Muscle of arm (tissue), 1 donor: ENCODE measurements at regions not wholly inside any gene's neighbourhood (a gene's known extent, or its start where the extent isn't known, plus 50 kb on each side); places are given as distances from the start of the nearest gene placed in this dataset.
"Not testable (repeated sequence)": the region's sequence is repeated elsewhere in the genome, so short reads cannot be mapped to it uniquely, and the experiment has no call there.

Experiments used
- DNase-seq: peaks from one replicate; pipeline ENCODE4 v3.0.0-alpha.2; 2013

DNA sequence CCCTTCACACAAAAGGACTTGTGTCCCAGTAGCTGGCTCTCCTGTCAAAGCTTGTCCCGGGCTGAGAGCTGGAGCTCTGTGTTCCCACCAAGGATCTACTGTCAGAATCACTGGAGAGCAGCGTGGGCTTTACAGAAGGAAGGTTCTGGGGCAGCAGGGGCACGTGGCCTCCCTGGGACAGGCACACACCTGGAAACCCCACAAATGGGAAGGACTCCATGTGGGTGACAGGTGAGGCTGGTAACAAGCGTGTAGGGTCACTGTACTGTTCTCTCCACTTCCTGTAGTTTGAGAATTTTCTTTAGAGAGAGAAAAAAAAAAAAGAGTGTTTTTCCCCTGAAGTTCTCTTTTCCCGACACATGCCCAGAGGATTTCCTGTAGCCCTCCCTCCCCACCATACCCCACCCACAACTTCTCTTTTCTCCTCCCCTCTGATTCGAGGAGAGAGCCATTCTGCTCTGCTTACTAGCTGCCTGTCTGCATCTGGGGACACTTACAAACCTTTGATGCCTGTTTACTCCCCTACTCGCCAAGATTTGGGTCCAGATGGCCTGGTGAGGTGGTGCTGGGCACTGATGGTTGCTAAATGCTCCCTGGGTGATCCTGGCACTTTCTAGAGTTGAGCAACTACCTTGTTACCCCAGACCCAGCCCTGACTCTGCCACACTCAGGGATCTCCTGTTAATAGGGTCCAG is 84.1 kb upstream of the SIRPA start:
- DNase-seq: no peak

DNA sequence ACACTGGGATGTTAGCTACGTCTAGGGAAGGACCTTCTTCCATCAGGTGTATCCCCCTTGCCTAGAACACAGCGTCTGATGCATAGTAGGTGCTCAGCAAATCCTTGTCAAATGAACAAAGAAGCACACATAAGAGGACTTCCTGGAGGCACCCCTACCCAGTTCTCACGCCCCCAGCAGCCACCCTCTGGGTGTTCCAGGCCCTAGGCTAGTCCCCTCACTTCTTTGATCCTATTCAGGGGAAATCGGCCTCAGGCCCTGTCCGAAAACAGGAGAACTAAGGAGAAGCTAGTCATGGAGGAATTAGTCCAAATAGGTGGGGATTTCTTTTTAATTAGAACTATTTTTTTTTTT is 84.7 kb upstream of the SIRPA start:
- no peak for DNase-seq

DNA sequence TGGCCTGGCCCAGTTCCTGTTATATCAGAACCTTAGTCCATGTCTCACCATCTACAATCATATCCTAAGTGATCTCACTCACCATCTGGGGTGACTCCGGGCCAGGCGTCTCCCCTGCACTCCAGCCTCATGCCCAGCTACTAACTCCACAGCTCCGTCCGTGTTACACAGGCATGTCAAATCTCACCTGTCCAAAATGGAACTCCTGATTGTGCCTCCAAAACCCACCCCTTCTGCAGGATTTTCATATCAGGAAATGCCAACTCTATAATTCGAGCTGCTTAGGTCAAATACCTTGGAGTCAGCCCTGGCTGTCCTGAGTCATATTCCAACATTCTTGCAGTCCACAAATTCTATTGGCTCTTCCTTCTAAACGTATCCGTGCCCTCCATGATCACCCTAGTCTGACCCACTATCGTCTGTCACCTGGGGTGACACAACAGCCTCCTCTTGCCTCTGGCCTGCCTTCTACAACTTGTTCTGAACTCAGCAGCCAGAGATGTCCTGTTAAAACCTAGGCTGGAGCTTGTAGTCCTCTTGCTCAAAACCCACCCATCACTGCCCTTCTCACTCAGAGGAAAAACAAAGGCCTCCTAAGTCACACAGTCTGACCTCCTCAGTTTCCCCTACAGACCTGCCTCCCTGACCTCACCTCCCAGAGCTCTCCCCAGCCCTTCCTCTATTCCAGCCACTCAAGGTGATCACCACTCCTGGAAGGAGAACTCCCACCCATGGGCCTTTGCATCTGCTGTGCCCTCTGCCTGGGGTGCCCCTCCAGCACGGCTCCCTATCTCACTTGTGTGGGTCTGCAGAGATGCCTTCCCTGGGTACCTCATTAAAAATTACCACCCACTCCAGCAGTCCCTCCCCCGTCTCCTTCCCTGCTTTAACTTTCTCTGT is 85.3 kb upstream of the SIRPA start:
- DNase-seq: no peak

DNA sequence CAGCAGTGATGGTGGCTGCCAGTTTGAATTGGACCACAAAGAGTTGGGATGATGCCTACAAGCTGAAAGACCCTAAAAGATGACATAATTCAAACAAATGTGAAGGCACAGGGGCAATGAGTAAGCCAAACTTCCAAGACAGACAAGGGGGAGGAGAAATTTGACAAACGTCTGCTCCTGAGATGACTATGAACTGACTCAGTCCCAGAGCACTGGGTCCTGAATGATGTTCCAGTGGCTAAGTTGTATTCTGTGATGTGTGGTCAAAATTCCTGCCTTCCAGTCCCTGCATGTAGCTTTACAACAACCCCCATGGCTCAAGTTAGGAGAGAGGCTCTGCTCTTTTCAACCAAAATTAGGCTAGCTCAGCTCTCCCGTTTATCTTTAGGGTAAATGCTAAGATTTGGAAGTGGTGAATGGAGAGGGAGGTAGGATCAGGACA is 86.1 kb upstream of the SIRPA start:
- DNase-seq: no peak

DNA sequence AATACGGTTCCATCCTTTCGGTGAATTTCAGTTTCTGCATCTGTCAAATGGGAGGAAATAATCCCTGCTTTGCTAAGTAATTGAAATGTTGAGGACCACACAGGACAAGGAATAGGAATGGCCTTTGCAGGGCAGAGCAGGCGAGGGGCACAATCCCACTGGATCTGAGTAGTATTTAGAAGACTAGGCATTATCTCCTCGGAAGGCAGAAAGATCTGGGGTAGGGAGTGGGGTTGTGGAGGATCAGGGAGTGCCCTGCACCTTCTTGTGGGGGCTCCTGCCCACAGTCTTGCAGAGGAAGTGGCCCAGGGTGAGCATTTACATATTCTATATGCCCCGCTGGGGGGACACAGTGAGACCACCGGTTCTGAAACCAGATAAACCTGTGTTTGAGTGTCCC is 87.1 kb upstream of the SIRPA start:
- DNase-seq: no peak

DNA sequence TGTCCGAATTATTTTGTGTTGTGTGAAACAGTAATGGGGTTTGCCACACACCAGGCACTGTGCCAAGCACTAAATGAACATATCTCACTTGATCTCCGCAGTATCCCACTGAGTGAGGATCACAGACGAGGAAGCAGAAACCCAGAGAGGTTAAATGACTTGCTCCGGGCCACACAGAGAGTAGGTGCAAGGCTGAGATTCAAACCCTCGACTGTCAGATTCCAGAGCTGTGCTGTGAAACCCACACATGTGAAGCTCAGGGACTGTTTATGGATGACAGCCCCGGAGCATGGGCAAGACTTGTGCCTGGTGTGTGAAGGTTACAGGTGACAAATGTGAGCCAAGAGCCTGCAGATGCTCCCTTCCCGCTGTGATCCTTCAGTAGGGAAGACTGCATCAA is 87.8 kb upstream of the SIRPA start:
- DNase-seq: no peak

DNA sequence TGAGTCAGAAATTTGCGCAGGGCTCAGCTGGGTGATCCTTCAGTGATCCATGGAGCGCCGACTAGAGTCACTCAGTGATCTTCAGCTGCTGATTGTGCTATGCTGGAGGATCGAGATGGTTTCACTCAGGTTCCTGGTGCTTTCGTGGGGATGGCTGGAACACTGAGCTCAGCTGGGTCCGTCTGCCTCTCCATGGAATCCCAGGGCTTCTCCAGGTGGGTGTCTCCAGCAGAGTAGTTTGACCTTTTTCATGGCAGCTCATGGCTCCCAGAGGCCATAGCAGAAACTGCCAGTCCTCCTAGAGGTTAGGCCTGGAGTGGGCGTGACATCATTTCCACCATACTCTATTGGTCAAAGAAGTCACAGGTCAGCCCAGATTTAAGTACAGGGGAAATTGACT is 88.8 kb upstream of the SIRPA start:
- DNase-seq: no peak

DNA sequence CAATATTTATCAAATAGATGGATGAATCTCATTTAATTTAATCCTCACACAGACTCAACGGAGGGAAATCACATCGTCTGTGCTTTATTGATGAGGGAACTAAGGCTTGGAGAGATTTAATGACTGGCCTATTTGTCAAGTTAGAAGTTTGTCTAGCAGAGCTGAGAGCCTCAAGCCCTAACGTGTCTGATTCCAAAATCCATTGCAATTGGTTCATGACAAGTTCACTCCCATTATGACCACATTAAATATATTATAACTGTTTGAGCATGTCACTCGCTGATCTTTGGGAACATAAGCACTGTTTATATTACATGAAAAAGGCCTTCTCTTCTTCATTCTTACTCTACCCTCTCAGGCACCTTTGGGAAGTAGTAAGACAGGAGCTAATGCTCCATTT is 89.4 kb upstream of the SIRPA start:
- no peak for DNase-seq

DNA sequence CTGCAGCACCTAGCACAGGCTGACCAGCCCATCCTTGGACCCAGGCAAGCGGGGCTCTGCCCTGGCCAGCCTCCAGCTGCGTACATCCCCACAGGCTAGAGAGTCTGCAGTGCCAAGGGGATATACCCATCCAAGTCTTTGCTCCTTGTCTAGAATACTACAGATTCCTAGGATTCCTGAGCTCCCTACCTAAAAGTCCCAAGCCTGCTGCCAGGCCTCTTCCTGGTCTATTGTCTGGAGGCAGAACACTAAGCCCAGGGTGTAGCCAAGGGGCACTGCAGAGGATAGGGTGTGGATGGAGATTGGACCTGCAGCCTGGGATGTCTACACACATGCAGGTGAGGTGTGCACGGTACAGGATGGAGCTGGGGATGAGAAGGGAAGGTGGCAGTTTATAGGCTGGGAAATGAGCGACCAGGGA is 90.0 kb upstream of the SIRPA start:
- no peak for DNase-seq

DNA sequence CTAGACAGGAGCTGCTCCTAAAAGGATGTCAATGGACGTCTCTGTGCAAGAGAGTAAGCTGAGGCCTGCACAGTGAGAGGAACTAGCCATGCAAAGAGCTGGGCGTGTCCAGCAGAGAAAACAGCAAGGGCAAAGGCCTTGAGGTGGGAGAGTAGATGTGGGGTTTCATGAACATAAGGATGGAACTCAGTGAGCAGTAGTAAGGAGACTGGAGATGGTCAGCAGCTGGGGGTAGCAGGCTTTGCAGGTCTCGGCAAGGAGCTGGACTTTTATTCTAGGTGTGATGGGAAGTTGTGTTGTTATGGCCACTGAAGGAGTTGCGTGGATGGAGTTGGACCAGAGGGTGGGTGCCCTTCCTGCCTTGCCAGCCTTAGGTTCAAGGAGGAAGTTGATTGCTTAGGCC is 90.7 kb upstream of the SIRPA start:
- no peak for DNase-seq

DNA sequence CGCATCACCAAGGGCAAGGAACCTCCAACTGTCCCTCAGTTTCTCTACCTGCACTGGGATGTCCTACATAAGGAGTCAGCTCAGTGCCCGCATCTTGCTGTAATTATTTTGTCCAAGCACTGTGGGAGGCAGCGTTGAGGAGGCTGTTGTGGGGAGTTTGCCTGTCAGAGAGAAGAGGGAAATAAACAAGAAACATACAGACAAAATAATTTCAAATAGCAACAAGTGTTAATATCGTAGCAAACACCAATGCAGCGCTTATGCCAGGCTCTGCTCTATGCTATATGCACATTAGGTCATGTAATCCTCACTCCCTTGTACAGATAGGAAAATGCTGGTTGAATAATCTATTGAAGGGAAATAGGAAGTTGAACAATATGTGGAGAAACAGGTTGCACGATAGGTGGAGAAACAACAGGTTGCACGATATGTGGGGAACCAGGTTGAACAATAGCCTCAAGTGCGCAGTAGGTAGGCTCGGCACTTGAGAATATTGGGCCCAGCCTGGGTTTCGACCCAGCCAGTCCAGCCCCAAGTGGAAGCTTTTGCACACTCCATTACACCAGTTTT is 91.2 kb upstream of the SIRPA start:
- DNase-seq: no peak

DNA sequence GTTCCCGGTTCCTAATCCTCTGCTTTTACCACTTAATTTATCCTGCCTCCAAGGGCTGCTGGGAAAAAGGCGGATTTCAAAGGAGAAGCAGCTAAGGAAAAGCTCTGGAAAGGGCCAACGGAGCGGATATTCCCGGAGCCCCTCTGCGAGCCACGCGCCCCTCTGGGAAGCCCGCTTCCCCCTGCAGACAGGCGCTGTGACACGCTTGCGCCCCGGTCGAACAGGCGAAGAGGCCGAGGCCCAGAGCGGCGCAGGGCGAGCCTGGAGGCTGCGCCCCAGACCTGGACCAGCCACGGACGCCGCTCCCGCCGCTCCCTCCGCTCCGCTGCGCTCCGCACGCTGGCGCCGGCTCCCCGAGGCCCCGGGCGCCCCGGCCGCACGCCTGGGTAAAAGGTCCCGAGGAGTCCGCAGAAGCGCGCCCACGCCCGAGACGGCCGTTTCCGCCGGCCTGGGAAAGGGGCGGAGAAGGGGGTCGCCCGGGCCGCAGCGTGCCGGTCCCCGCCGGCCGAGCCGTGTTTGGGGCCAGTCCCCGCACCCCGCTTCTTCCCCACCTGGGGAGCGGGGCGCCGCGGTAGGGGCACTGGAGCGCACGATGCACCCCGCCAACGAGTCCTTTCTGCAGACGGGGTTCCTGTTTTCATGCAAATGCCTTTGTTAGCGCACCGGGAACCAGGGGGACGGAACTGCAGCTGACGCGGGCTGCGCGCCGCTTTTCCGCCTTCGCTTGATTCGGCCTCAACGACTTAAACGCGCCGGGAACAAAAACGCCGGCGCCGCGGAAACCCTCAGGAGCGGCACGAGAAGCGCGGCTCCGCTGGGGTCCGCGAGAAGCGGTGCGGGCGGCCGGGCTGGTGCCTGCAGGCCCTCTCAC is 91.9 kb upstream of the SIRPA start:
- DNase-seq: peak; percentile 65

DNA sequence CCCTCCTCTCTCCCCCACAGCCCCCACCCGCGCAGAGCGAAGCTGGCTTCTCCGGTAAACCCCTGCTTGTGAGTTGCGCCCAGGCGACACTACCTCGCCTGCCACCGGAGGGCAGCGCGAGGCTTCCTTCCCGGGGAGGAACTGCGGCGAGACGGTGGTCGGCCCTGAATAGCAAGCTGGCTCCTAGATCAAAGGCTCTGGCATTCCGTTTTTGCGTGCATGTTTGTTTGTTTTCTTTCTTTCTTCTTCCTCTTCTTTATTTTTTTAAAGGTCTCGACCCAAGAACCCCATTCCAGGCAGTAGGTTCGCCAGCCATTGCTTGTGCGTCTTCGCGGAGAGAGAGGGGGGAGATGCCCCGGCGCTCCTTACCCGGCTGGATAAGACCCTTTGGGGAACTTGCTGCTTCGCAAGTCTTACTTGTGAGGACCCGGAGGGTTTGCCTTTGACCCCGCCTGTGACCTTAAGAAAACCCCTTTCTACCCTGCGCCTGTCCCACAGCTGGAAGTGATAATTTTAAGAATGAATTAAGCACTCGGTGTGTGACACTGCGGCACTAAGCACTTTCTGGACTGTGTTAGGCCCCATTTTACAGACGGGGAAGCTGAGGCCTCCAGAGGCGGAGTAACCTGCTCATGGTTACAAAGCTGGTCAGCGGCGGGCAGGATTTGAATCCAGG is 92.7 kb upstream of the SIRPA start:
- peak; percentile 47 for DNase-seq

DNA sequence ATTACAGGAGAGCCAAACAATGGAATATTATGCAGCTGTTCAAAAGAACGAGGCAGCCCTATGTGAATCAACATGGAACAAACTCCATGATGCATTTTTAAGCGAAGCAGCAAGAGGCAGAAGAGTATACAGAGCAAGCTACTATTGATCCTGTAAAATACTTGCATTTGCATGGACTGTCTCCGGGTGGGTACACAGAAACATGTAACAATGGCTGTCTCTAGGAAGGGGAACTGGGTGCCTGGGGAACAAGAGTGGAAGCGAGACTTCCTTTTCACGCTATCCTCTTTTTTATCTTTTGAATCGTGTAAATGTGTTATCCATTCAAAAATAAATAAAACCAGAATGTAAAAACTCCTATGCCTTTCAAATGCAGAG is 93.3 kb upstream of the SIRPA start:
- no peak for DNase-seq

DNA sequence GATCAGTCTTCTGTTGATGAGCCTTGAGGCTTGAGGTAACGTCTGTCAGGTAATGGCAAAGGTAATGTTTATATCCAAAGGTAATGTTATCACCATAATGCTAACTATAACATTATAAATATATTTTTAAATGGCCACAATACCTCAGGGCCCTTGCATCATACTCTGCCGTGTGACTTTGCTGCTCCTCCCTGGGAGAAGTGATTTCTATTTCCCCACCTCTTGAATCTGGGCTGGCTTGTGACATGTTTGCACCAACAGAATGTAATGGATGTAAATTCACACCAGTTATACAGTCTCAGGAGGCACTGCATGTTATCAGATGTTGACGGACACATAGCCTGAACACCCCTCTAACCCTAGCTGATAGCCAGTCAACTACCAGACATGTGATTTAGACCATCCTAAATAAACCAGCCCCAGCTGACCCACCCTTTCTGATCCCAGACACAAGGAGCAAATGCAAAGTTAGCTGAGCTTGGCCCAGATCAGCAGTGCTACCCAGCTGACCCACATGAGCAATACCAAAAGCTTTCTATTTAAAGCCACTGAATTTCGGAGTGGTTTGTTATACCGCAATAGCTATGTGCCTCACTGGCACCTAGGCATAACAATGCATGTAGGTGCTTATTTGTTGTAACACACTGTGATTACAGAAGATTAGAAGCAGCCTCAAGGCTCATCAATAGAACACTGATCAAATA is 93.8 kb upstream of the SIRPA start:
- no peak for DNase-seq

DNA sequence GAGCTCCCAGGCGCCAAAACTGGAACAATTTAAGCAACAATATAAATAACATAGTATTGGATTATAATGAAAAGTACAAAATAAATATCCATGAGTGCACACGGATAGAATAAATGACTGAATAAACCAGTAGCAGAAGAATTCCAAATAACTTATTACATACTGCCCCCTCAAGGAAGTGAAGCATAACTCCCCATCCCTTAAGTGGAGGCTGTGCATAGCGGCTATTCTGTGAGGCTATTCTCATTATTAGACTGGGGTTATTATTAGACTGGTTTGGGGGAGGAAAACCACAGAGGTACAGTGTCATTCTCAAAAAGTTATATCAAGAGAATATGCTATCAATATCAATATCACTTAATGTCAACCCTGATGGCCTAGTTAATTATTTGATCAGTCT is 94.4 kb upstream of the SIRPA start:
- no peak for DNase-seq

DNA sequence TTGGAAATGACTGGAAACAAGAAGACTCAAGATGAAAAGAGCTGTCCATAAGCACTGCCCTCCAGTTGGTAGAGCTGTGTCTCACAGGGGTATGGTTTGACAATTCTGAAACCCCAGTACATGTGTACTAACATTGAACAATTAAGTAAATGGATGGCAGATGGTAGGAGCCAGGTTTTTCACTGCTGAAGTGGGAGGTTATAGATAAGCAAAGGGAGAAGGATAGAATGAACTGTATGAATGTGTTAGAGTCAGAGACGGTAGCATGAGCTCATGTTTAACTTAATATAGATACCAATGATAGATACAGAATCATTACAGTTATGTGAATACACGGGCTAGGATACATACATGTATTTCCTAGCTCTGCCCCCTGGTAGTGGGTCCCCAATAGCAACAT is 95.0 kb upstream of the SIRPA start:
- DNase-seq: no peak

DNA sequence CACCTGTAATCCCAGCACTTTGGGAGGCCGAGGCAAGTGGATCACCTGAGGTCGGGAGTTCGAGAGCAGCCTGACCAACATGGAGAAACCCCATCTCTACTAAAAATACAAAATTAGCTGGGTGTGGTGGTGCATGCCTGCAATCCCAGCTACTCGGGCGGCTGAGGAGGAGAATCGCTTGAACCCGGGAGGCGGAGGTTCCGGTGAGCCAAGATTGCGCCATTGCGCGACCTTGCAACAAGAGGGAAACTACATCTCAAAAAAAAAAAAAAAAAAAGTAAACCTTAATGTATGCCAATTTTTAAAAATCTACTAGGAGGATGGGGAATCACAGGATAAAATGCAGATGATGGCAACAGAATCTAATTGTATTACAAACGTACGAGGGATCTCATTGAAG is 95.5 kb upstream of the SIRPA start:
- not testable (repeated sequence) for DNase-seq

DNA sequence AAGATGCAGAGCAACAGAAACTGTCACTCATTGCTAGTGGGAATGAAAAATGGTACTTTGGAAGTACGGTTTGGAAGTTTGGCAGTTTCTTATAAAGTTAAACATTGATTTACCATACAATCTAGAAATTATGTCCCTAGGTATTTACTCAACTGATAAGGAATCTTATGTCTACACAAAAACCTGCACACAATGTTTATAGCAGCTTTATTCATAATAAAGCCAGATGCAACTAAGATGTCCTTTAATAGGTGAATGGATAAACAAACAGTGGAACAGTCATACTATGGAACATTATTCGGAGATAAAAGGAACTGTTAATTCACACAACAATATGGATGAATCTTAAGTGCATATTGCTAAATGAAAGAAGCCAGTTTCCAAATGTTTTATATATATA is 96.2 kb upstream of the SIRPA start:
- DNase-seq: no peak

DNA sequence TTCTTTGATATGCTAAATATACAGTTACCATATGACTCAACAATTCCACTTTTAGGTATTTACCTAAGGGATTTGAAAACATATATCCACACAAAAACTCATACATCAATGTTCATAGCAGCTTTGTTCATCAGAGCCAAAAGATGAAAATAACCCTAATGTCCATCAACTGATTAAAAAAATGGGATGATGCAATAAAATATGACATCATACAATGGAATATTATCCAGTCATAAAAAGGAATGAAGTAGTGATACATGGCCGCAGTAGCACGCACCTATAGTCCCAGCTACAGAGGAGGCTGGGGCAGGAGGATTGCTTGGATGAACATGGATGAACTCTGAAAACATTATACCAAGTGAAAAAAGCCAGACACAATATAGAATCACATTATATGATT is 101.4 kb upstream of the SIRPA start:
- no peak for DNase-seq

DNA sequence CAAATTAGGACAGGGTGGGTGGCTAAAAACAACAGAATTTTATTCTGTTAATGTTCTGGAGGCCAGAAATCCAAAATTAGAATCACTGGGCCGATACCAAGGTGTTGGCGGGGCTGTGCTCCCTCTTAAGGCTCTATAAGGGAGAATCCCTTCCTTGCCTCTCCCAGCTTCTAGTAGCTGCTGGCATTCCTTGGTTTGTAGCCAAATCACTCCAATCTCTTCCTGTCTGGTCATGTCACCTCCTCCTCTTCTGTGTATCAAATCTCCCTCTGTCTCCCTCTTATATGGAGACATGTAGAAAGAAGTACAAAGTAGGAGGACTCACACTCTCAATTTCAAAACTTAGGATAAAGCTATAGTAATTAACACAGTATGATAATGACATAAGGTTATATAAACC is 102.9 kb upstream of the SIRPA start:
- no peak for DNase-seq
